GM12892 (cell line): ENCODE measurements at regions not wholly inside any gene's neighbourhood (a gene's known extent, or its start where the extent isn't known, plus 50 kb on each side); places are given as distances from the start of the nearest gene placed in this dataset.

Source experiments
- DNase-seq: peaks from one replicate; pipeline ENCODE4 v3.0.0; 2011; ENCODE audit not compliant: insufficient read length
- FAIRE-seq: peaks from 2 replicates; lab custom pipeline; 2011; peaks lifted over from hg19 to GRCh38; lab: Jason Lieb, UNC
- POLR2A ChIP-seq: IDR thresholded peaks from 2 replicates; pipeline ENCODE4 v1.6.1; 2011; ENCODE audit warnings: low read depth, low read length, control low read depth
- POLR2AphosphoS5 ChIP-seq: IDR thresholded peaks from 2 replicates; pipeline ENCODE4 v1.6.1; 2011; ENCODE audit warnings: low read depth, low read length, control low read depth
- TAF1 ChIP-seq: IDR thresholded peaks from 2 replicates; pipeline ENCODE4 v1.6.1; 2011; ENCODE audit warnings: low read depth, mild to moderate bottlenecking, control low read depth, low read length, borderline replicate concordance

GRCh38 chr21:20351138-20351537 lies 647.1 kb upstream of the NCAM2 start:
- DNase-seq (no peak), FAIRE-seq (no peak)
- no peak for TF ChIP-seq POLR2A

- TF ChIP-seq POLR2A, result no peak
- no peak for TF ChIP-seq POLR2AphosphoS5
- TF ChIP-seq TAF1, result no peak
- DNase-seq, result no peak
- FAIRE-seq, result no peak
Observed at GRCh38 chr21:20353351-20353750, 644.9 kb upstream of the NCAM2 start.

- TF ChIP-seq POLR2A, result no peak
- no peak for TF ChIP-seq TAF1
- no peak for TF ChIP-seq POLR2AphosphoS5
- DNase-seq (no peak), FAIRE-seq (no peak)
Observed at GRCh38 chr21:20373031-20373430, 625.2 kb upstream of the NCAM2 start.

GRCh38 chr21:20377250-20377649 lies 621.0 kb upstream of the NCAM2 start:
- DNase-seq (no peak), FAIRE-seq (no peak)
- no peak for TF ChIP-seq POLR2AphosphoS5
- TF ChIP-seq TAF1, result no peak
- TF ChIP-seq POLR2A, result no peak

- DNase-seq (no peak), FAIRE-seq (no peak)
- TF ChIP-seq POLR2A (no peak), TAF1 (no peak), POLR2AphosphoS5 (no peak)
Observed at GRCh38 chr21:20388400-20388799, 609.8 kb upstream of the NCAM2 start.

GRCh38 chr21:20396798-20397197 lies 601.4 kb upstream of the NCAM2 start:
- TF ChIP-seq TAF1 (no peak), POLR2AphosphoS5 (no peak), POLR2A (no peak)
- DNase-seq (no peak), FAIRE-seq (no peak)

GRCh38 chr21:20404915-20405314 lies 593.3 kb upstream of the NCAM2 start:
- TF ChIP-seq POLR2A, result no peak
- TF ChIP-seq POLR2AphosphoS5, result no peak
- TF ChIP-seq TAF1, result no peak
- FAIRE-seq, result no peak
- DNase-seq, result no peak

GRCh38 chr21:20418353-20418752 lies 579.9 kb upstream of the NCAM2 start:
- TF ChIP-seq TAF1 (no peak), POLR2A (no peak), POLR2AphosphoS5 (no peak)
- no peak for DNase-seq
- FAIRE-seq, result no peak

GRCh38 chr21:20419772-20420171 lies 578.4 kb upstream of the NCAM2 start:
- FAIRE-seq, result no peak
- no peak for DNase-seq

GRCh38 chr21:20424943-20425342 lies 573.3 kb upstream of the NCAM2 start:
- TF ChIP-seq POLR2A (no peak), TAF1 (no peak), POLR2AphosphoS5 (no peak)
- FAIRE-seq, result no peak
- no peak for DNase-seq

More at GRCh38 chr21:20419772-20420171, 578.4 kb upstream of the NCAM2 start:
- TF ChIP-seq POLR2AphosphoS5, result no peak
- TF ChIP-seq POLR2A, result no peak
- TF ChIP-seq TAF1, result no peak

GRCh38 chr21:20425856-20426255 lies 572.4 kb upstream of the NCAM2 start:
- DNase-seq (no peak), FAIRE-seq (no peak)
- no peak for TF ChIP-seq TAF1
- TF ChIP-seq POLR2A, result no peak
- TF ChIP-seq POLR2AphosphoS5, result no peak

GRCh38 chr21:20440338-20440737 lies 557.9 kb upstream of the NCAM2 start:
- TF ChIP-seq POLR2AphosphoS5 (no peak), POLR2A (no peak), TAF1 (no peak)
- DNase-seq, result no peak
- no peak for FAIRE-seq

- no peak for FAIRE-seq
- no peak for DNase-seq
- no peak for TF ChIP-seq POLR2AphosphoS5
- TF ChIP-seq TAF1, result no peak
- no peak for TF ChIP-seq POLR2A
Observed at GRCh38 chr21:20443558-20444155, 554.6 kb upstream of the NCAM2 start.

- DNase-seq (no peak), FAIRE-seq (no peak)
- TF ChIP-seq TAF1 (no peak), POLR2A (no peak)
Observed at GRCh38 chr21:20445971-20446370, 552.2 kb upstream of the NCAM2 start.
